Stomach (tissue), 8 donors: ENCODE measurements at regions not wholly inside any gene's neighbourhood (a gene's known extent, or its start where the extent isn't known, plus 50 kb on each side); places are given as distances from the start of the nearest gene placed in this dataset.

Source experiments
- DNase-seq, 2 donors: peaks; one replicate each; pipeline versions ENCODE4 v3.0.0 to v3.0.0-alpha.2; 2013 to 2019
- H3K27ac ChIP-seq, 5 donors: fragments of 200-600 bp in 4 of 5; sonication (generic) in 4 of 5; one replicate each; pipeline ENCODE4 v1.5.1; 2013 to 2019; ENCODE audit warnings: mild to moderate bottlenecking in 1 of 5, moderate library complexity in 1 of 5
- H3K27me3 ChIP-seq, 3 donors: fragments of 200-600 bp; sonication (generic); one replicate each; pipeline ENCODE4 v1.5.1; 2017 to 2019; ENCODE audit warnings: mixed run types in 1 of 3
- H3K36me3 ChIP-seq, 4 donors: fragments of 200-600 bp; sonication (generic); 1 replicate in 3 of 4; 2 replicates in 1 of 4; pipeline ENCODE4 v1.5.1; 2016 to 2019
- H3K4me1 ChIP-seq, 4 donors: fragments of 200-600 bp; sonication (generic); one replicate each; pipeline ENCODE4 v1.5.1; 2016 to 2019
- H3K4me3 ChIP-seq, 4 donors: fragments of 200-600 bp; sonication (generic) in 3 of 4; one replicate each; pipeline ENCODE4 v1.5.1; 2016 to 2019; ENCODE audit warnings: mild to moderate bottlenecking in 1 of 4
- H3K9me3 ChIP-seq, 4 donors: fragments of 200-600 bp; sonication (generic); one replicate each; pipeline ENCODE4 v1.5.1; 2016 to 2019
- EP300 ChIP-seq: sonication (generic); formaldehyde crosslinking; IDR thresholded peaks from one replicate; pipeline ENCODE4 v1.6.1; 2017; ENCODE audit warnings: antibody characterized with exemption
- POLR2A ChIP-seq, 4 donors: fragments of 450-650 bp; IDR thresholded peaks; one replicate each; pipeline ENCODE4 v1.6.1; 2016; ENCODE audit warnings: antibody characterized with exemption in 4 of 4, control low read depth in 2 of 4, mild to moderate bottlenecking in 1 of 4, moderate library complexity in 1 of 4
- POLR2AphosphoS5 ChIP-seq, 3 donors: sonication (generic); formaldehyde crosslinking; IDR thresholded peaks; one replicate each; pipeline ENCODE4 v1.6.1; 2016; ENCODE audit warnings: antibody characterized with exemption in 3 of 3
- WGBS, 5 donors: extraction: QIAGEN DNeasy Blood & Tissue Kit in 3 of 5; methylation state at CpG; one replicate each; pipeline versions ENCODE4 v1.1.5 to v1.1.7; 2013 to 2018; 5-methylcytosine and 5-hydroxymethylcytosine counted together
- intact Hi-C: fragments of 100-400 bp; cut with DNase I; formaldehyde crosslinking; loops from one replicate; pipeline ENCODE4 v1.15.1; 2023; ENCODE audit warnings: low total_unique reads
- TF ChIP-seq, protein P1 (sequence below), 7 experiments: fragments of 450-650 bp in 4 of 7; fragments of 200-600 bp in 3 of 7; sonication (generic) in 3 of 7; IDR thresholded peaks; one replicate each; pipeline ENCODE4 v1.5.1; 2016 to 2019; ENCODE audit warnings: antibody characterized with exemption in 7 of 7, control low read depth in 2 of 7, mild to moderate bottlenecking in 1 of 7
- donor health status: healthy with polysubstance abuse.
- donor health status: Bipolar disorder and iron deficiency.
- donor health status: healthy.

DNA sequence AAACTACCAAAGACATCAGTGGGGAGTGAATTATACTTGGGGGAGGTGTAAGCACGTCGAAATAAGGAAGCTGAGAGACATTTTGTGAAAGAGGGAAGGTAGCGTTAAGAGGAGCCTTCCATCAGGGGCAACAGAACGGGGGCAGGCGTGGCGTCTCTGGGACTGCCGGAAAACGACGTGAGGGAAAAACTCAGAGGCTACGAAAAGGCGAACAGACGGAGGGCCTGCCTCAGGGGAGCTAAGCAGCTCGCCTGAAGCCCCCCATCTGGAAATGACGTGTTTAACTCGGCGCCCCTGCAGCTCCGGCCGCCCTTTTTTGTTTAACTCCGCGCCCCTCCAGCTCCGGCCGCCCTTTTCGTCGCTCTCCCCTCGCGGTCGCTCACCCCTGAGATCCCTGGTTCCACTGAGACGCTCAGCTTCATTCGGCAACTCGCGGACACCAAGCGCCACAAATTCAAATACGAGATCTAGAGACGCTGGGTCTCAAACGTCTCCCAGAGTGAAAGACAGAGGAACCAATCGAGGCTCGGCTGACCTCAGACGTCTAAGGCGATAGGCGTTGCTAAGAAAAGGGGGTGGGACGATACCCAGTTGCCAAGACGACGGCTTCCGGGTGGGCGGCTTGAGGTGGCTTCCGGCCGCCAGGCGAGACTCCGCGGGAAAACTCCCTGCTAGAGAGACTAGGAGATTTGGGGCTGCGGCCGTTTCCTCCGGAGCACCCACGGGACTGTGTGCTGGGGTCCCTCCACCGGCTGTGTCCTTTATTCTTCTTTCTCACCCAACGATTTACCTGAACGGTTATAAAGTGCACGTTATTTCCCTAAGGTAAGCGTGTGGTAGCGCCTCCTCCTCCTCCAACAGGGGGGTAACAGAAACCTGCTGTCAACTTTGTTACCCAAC lies 383.2 kb downstream of the ZFHX3 start:
- Histone ChIP-seq H3K36me3 (no peaks in the 10 kb centered on the region), H3K9me3 (no peaks in the 10 kb centered on the region), H3K4me1 (peaks cover 7 to 19% (median 14%) of the 10 kb centered on the region in 4 donors), H3K27ac (peak overlapping the region; percentile 11 to 86 (median 69)), H3K4me3 (peak overlapping the region; percentile 77 to 98 (median 82)), H3K27me3 (no peaks in the 10 kb centered on the region)
- DNase-seq = peak; percentile 96 to 100
- WGBS, 5 donors = 0 to 1% (median 1%) methylated on average over 60 of the region's 60 CpGs
- TF ChIP-seq POLR2AphosphoS5 (IDR thresholded peaks at IDR 0.05) = peak in 2 of 3 donors; percentile 2 to 45
- no peak for TF ChIP-seq POLR2A (IDR thresholded peaks at IDR 0.05)
- intact Hi-C loops = no loop called here

DNA sequence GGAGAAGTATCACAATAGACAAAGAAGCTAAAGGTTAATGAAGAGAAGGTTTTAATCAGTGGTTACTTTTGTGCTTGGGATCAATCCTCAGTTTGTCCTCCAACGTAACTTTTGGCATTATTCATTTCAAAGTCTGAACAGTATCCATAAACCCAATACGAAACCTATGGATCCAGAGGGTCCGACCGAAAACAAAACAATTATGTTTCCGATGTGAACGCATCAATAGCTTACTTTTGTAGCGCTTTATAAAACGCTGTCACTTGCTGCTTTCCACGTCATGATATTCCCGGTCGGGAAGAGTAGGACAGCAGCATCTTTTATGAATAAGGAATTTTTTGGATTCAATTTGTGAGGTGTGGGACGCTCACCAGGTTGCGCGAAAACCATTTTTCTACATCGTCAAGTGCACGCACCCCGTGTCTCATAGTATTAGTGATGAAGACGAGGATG lies 383.8 kb downstream of the ZFHX3 start:
- intact Hi-C loops = no loop called here
- no peak for DNase-seq
- peak overlapping the region in 2 of 5 donors; percentile 79 to 86 for H3K27ac ChIP-seq
- no peaks in the 10 kb centered on the region for H3K27me3 ChIP-seq
- H3K9me3 ChIP-seq = no peaks in the 10 kb centered on the region
- TF ChIP-seq POLR2A (IDR thresholded peaks at IDR 0.05) = no peak
- no peak for TF ChIP-seq EP300
- TF ChIP-seq POLR2AphosphoS5 (IDR thresholded peaks at IDR 0.05) = no peak
- TF ChIP-seq, protein P1, sequence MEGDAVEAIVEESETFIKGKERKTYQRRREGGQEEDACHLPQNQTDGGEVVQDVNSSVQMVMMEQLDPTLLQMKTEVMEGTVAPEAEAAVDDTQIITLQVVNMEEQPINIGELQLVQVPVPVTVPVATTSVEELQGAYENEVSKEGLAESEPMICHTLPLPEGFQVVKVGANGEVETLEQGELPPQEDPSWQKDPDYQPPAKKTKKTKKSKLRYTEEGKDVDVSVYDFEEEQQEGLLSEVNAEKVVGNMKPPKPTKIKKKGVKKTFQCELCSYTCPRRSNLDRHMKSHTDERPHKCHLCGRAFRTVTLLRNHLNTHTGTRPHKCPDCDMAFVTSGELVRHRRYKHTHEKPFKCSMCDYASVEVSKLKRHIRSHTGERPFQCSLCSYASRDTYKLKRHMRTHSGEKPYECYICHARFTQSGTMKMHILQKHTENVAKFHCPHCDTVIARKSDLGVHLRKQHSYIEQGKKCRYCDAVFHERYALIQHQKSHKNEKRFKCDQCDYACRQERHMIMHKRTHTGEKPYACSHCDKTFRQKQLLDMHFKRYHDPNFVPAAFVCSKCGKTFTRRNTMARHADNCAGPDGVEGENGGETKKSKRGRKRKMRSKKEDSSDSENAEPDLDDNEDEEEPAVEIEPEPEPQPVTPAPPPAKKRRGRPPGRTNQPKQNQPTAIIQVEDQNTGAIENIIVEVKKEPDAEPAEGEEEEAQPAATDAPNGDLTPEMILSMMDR (IDR thresholded peaks at IDR 0.05) = no peak
- H3K4me1 ChIP-seq = peaks cover 7 to 19% (median 14%) of the 10 kb centered on the region in 4 donors
- WGBS, 5 donors = 2 to 3% (median 2%) methylated on average over 18 of the region's 18 CpGs
- H3K4me3 ChIP-seq = peak overlapping the region; percentile 77 to 98 (median 82)
- no peaks in the 10 kb centered on the region for H3K36me3 ChIP-seq

DNA sequence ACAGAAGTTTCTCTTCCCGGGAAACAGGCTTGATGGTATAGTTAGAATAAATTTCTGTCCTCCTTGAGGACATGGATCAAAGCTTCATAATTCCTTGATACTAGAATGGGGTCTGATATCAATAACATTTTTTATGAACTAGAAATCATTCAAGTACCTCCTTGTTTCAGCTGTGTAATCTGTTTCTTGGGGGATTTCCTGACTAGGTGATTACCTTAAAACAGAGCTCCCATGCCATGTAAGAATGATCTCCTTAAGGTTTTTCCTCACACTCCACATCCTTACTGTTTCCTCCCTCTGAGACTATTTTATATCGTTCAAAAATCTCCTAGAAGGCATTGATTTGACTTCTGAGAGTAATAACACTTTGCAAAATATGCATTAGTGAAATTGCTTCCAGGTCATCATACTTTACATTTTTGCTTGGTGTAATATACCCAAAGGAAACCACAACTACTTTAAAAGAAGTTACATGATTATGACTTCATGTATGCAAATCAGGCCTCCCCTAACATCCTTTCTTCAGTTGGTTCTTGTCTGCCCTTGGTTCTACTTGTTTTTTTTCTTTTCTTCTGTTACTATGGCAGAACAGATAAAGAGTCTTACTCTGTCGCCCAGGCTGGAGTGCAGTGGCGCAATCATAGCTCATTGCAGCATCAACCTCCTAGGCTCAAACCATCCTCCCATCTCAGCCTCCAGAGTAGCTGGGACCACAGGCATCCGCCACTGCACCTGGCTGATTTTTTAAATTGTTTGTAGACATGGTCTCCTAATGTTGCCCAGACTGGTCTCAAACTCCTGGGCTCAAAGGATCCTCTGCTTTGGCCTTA lies 388.8 kb downstream of the ZFHX3 start:
- 84 to 89% (median 86%) methylated on average over 5 of the region's 5 CpGs for WGBS, 5 donors
- Histone ChIP-seq H3K27me3 (no peaks in the 10 kb centered on the region), H3K27ac (no peak overlapping the region), H3K9me3 (no peaks in the 10 kb centered on the region), H3K36me3 (no peaks in the 10 kb centered on the region), H3K4me1 (peaks cover 0 to 7% (median 7%) of the 10 kb centered on the region in 4 donors), H3K4me3 (no peak overlapping the region)
- intact Hi-C loops = no loop called here
- DNase-seq = no peak
- TF ChIP-seq POLR2AphosphoS5 (IDR thresholded peaks at IDR 0.05) = no peak

DNA sequence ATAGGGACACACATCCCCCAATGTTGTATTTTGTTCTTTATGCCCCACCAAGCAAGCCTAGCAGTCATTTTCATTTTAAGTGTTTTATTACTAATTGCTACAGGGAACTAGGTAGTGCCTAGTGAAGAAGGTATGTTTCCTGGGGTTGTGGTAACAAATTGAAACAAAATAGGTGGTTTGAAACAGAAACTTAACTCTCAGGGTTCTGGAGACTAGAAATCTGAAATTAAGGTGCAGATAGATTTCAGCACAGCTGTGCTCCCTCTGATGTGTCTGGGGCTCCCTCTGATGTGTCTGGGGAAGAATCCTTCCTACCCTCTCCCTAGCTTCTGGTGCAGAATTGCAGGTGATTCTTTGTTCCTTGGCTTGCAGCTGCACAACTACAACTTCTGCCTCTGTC lies 390.1 kb downstream of the ZFHX3 start:
- intact Hi-C loops = no loop called here
- Histone ChIP-seq H3K4me1 (no peaks in the 10 kb centered on the region), H3K9me3 (no peaks in the 10 kb centered on the region), H3K4me3 (no peak overlapping the region), H3K27ac (no peak overlapping the region), H3K27me3 (no peaks in the 10 kb centered on the region), H3K36me3 (no peaks in the 10 kb centered on the region)
- no peak for DNase-seq
- TF ChIP-seq, protein P1 (IDR thresholded peaks at IDR 0.05) = no peak
- no peak for TF ChIP-seq EP300
- no peak for TF ChIP-seq POLR2AphosphoS5 (IDR thresholded peaks at IDR 0.05)
- TF ChIP-seq POLR2A (IDR thresholded peaks at IDR 0.05) = no peak

DNA sequence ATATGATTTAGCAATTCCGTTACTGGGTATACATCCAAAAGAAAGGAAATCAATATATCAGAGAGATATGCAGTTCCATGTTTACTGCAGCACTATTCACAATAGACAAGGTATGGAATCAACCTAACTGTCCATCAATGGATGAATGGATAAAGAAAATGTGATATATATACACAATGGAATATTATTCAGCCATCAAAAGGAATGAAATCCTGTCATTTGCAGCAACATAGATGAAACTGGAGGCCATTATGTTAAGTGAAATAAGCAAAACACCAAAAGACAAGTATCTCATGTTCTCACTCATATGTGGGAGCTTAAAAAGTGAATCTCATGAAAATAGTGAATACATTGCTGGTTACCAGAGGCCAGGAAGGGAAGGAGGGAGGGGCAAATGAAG lies 390.8 kb downstream of the ZFHX3 start:
- Histone ChIP-seq H3K27ac (no peak overlapping the region), H3K9me3 (no peaks in the 10 kb centered on the region), H3K4me3 (no peak overlapping the region), H3K4me1 (no peaks in the 10 kb centered on the region), H3K27me3 (no peaks in the 10 kb centered on the region), H3K36me3 (no peaks in the 10 kb centered on the region)
- DNase-seq = no peak
- no peak for TF ChIP-seq POLR2A (IDR thresholded peaks at IDR 0.05)
- no peak for TF ChIP-seq EP300
- no peak for TF ChIP-seq POLR2AphosphoS5 (IDR thresholded peaks at IDR 0.05)
- TF ChIP-seq, protein P1 (IDR thresholded peaks at IDR 0.05) = no peak
- 93 to 100% (median 97%) methylated on average over 1 of the region's 1 CpG for WGBS, 5 donors
- intact Hi-C loops = no loop called here
